ENCODE measurements at regions not wholly inside any gene's neighbourhood (a gene's known extent, or its start where the extent isn't known, plus 50 kb on each side); places are given as distances from the start of the nearest gene placed in this dataset.

DNA sequence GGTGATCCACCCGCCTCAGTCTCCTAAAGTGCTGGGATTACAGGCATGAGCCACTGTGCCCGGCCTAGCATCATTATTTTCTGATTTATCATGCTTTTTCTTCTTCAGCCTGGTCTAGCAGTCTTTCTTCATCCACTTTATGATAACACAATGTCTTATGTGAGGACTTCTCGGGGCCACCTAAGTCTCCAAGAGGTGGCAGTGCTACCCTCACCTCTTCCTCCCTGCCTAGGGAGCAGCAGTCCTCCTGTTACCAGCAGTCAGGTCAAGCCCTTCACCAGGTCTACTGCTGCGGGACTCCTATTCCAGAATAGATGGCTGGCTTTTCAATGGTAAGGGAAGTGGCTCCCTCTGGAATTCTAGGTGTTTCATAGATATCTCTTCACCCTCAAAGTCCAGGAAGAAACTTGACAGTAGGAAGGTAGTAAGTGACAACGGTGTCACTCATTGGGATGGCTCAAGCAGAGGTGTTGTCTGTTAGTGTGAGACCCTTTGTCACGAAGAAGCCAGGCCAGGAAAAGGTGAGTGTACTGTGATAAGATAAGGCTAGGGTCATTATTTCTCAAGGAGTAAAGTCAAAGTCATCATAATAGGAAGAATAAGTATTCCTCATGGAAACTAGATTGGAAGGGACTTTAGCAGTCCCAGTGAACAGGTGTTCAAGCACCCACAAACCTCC lies 164.0 kb downstream of the KLF5 start:
- no peak for DNase-seq

DNA sequence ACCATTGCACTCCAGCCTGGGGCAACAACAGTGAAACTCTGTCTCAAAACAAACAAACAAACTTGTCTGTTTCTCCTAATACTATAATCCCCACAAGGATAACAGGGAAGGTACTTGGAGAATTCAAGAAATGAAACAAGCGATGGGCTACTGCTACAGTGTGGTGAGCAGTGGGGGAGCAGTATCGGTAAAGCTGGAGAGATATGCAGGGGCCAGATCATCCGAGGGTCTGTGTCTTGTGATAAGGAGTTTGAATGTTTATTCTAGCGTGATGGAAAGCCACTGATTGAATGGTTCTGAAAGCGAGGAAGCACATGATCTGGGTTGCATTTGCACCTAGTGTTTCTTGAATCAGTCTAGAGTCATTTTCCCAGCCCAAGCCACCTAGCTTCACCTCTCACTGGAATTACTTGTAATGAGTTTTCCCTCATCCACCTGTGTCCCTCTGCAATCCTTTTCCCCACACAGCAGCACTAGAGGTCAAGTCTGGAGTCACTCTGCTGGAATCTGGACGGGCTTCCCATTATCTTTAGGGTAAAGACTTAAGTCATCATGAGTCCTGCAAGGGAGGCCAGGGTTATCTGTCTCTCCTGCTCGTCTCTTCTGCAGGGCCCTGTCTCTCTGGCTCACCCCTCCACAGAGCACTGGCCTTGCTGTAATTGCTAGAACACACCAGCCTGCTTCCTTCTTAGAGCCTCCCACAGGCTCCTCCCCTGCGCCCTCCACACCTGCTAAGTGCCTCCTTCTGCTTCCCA lies 162.3 kb downstream of the KLF5 start:
- no peak for DNase-seq

DNA sequence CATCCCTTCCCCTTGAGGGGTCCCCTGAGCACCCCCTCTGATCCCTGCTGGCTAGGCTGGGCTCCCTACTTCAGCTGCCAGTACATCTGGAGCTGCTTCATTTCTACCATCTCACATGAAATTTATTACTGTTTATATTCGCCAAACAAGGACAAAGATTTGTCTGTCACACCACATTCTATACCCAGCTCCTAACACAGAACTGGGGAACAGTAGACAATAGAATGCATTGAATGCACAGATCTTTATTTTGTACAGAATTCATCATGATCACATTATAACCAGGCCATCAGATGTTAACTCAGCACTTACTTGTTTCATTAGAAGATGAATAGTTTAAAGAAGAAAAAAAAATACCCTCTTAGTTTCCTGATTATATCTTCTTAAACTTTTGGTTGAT lies 159.4 kb downstream of the KLF5 start:
- no peak for DNase-seq

DNA sequence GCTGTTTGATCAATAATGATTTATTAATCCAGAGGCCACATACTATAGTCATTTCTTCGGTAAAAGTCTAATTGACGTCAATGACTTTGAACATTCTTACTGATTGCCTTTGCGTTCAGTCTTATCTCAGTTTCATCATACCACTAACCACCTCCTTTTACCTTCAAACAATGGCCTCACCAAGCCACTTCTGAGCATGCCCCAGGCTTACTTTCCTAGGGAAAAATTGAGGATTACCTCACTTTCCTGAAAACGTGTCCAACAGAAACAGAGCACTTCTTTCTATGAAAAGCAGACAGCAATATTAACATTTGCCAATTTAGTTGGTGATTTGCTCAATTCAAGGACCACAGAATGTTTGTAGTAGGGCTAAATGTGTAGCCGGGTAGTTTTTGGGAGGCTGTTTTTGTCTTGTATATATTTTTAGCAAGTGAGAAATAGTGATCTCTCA lies 157.6 kb downstream of the KLF5 start:
- DNase-seq = no peak

DNA sequence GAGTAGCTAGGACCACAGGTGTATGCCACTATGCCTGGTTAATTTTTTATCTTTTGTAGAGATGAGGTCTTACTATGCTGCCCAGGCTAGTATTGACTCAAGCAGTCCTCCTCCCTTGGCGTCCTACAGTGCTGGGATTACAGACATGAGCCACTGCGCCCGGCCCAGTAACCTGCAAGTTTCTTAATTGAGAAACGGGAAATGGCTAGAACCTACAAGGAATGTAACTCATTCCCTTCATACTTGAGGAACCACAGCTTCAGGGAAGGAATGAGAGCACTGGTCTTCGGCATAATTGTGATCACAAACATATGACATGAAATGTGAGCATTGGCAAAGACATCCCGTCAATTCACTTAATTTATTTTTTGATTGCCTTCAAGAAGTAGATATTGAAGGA lies 157.0 kb downstream of the KLF5 start:
- no peak for DNase-seq

DNA sequence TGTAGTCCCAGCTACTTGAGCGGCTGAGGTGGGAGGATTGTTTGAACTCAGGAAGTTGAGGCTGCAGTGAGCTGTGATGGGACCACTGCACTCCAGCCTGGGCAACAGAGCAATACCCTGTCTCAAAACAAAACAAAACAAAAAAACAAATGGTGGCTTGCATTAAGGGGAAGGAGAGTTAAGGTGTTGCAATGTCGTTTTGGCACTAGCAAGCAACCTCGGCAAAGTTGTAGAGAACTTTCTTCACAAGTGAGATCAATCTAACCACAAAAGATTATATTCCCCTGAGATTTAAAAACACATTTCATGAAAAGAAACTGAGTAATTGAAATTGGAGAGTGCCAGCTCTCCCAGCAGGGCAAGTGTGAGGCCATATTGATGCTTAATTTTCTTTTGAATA lies 153.7 kb downstream of the KLF5 start:
- no peak for DNase-seq

DNA sequence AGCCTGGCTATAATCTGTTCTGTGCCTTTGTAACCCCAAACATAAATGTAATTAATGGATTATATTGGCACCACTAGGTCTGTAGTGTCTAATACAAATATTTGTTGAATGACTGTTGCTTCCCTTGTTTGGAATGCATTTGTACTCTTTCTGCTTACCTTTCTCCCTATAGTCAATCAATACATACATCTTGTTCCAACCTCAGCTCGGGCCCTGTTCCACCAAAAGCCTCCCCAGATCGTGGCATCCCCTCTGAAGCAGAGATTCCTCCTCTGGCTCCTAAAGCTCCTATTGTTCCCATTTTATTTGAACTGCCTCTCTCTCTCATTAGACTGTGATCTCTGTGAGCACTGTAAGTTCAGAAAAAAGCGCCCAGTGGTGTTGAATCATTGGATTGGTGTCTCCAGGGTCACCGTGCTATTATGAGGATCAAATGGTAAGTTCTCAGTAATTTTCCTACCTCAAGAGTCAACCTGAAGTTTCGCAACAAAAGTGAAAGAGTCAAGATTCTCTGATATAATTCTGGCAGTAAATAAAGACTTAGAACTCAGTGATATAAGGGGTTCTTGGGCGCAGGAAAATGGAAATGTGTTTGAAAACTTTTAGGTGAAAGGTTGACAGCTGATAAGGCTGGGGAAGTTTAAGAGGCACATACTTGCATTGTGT lies 151.5 kb downstream of the KLF5 start:
- DNase-seq = no peak

DNA sequence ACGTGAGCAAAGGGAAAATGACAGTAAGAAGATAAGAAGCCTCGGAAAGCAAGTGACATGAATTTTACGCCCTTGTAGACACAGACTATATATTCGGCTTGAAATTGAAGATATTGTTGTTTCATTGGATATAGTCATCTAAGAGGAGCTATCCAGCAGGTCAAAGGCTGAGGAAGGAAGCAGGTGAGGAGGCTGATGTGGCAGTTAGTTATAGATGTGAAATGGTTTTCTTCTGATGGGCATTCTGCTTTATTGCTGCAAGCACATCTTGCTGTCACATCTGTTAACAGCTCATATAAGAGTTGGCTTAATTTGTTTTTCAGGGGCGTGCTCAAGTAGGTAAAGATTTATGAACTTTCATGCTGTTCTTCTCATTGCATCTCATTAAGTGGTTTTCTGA lies 146.1 kb downstream of the KLF5 start:
- no peak for DNase-seq

DNA sequence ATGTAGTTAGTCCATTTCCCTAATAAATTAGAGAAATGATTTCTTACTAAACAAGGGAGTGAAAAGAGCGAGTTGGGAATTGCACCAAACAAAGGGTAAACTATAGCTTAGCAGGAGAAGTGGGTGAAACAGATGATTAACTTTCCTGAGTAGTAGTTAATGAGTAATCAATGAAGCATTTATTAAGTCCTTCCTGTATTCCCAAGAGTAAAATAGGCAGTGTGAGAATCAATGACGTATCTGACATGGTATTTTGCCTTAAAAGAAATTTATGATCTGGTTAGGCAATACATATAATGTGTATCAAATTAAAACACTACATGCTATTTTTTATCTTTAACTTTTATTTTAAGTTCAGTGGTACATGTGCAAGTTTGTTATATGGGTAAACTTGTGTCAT lies 142.8 kb downstream of the KLF5 start:
- no peak for DNase-seq

DNA sequence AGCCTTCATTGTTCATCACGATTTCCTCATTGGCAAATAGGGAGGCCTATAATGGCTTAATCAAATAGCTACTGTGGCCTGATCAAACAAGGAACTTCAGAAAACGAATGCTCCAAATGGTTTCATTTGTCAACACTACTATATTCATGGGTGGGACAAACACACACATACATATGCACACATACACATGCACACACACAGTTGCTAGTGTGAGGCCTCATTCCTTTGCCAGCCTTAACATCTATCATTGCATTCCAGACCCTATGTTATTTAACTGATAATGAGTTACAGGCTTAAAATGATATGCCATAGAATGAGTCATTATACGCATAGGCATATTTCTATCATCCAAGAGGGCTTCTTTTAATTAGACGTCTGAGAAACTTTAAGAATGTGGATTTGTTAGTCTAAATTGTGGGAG lies 140.2 kb downstream of the KLF5 start:
- no peak for DNase-seq

DNA sequence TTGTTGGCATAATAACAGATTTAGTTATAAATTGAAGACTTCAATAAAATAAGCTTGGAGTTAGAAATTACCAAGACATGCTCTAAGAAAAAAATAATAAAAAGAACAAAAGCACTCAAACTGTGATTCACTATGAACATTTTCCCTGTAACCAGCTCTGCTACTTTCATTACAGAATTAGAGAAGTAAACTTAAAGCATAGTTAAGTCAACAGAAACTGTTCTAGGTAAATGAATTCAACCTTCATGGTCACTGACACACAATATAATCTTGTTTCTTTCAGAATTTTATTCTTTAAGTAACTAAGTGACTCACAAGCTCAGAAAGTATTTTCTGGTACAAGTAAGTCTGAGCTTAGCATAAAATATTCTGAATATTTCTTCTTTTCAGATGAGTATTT lies 136.3 kb downstream of the KLF5 start:
- no peak for DNase-seq

DNA sequence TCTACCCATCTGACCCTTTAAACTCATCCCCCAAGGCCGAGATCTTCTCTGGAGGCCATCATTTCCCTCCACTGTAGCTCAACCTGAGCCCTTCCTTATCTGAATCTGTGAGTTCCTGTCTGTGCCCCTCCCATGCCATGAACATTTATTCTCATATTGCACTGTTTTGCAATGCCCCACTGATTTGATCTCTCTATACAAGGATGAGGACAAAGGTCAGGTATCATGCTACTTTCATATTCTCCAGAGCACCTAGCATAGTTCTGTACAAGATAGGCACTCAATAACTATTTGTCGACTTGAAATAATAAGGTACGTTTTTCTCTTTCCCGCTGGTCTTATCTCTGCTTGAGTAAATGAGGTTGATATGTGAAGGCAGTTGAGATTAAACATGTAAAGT lies 135.5 kb downstream of the KLF5 start:
- no peak for DNase-seq

DNA sequence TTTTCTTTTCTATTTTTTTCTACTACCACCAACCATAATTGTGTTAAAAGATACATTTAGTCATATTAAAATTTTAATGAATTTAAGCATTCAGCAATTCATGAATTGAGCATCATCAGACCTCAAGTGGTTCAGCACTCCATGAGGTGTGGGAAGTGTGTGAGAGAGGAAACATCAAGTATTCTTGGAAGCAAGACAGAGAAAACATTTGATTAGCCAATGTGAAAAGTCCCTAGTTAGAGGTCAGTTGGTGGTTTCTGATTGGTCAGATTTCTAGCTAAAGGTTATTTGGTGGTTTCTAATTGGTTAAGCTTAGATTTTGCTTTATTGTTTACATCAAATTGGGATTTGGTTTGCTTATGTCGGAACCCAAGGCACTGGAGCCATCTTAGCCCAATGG lies 134.7 kb downstream of the KLF5 start:
- no peak for DNase-seq

DNA sequence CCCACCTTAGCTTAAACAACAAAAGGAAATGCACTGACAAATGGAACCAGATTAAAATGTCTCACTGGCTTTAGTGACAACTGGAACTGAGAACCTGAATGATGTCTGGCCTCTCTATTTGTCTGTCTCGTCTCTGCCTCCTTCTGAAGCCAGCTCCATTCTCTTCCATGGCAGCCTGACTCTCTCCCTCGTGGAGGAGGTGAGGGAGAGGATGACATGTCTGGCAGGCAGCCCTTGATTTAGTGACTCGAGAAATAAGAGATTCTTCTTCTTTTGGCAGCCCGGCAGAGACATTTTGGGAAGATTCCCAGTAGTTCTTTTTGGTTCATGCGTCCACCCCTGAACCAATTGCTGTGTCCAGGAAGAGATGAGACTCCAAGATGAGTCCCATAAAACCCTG lies 131.7 kb downstream of the KLF5 start:
- DNase-seq = no peak

DNA sequence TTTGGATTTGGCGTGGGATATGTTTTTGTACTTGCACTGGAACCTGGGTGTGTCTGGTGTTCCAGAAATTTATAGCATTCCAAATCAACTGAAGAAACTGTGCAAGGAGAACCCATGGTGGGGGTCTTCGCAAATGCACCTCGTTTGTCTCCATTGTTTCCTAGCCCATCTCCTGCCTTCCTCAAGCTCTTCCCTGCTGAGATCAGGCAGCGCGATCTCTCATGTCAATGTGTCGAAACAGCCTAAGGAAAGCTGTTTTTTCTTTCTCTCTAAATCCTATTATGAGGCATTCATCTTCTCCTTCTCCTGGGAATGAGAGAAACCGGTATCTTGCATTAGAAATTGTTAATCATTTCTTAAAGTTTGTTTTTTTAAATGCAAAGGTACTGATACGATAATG lies 131.0 kb downstream of the KLF5 start:
- no peak for DNase-seq

DNA sequence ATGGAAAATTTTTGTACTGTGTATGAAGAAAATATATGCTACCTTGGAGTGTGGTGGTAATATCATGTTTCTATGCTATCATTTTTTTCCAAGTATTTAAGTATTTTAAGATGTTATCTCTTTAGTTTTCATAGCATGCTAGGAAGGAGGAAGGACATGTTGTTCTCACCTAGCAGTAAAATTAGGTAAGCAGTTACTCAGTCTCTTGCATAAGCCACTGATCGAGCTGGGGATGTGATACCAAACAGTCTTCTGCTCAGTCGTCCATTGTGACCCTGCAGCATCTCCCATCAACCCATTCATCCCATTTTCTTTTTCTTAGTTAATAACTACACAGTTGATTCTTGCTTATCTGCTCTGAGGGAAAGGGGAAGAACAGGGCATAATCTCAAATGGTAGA lies 130.6 kb downstream of the KLF5 start:
- no peak for DNase-seq

DNA sequence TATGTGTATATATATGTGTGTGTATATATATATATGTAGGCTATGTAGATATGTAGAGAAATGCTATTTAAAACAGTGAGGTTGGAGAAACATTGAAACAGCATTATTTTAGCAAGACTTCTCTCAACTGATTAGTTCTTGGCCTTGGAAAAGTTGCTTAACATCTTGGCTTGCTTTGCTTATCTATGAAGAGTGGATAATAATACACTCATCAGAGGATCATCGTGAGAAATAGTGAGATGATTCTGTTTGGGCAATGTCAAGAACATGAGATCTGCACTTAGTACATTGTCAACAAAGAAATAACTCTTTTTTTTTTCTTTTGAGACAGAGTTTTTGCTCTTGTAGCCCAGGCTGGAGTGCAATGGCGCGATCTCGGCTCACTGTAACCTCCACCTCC lies 128.3 kb downstream of the KLF5 start:
- no peak for DNase-seq

DNA sequence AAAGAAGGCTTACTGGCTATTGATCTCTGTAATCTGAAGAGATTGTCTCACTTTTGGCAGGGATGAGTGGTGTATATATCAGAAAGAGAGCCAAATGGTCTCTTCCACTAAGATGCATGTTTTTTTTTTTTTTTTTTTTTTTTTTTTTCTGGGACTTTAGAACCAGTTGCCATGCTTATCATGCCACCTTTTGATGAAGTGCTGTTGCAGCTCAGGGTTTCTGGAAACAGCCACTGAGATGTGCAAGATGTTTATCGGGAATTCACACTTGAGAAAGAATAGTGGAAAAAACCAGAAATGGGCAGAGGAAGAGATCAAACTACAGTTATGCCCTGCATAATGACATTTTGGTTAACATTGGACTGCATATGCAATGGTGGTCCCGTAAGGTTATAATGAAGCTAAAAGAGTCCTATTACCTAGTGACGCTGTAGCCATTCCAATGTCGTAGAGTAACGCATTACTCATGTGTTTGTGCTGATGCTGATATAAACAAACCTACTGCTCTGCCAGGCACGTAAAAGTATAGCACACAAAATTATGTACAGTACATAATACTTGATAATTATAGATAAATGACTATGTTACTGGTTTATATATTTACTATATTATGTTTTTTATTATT lies 121.0 kb downstream of the KLF5 start:
- no peak for DNase-seq

DNA sequence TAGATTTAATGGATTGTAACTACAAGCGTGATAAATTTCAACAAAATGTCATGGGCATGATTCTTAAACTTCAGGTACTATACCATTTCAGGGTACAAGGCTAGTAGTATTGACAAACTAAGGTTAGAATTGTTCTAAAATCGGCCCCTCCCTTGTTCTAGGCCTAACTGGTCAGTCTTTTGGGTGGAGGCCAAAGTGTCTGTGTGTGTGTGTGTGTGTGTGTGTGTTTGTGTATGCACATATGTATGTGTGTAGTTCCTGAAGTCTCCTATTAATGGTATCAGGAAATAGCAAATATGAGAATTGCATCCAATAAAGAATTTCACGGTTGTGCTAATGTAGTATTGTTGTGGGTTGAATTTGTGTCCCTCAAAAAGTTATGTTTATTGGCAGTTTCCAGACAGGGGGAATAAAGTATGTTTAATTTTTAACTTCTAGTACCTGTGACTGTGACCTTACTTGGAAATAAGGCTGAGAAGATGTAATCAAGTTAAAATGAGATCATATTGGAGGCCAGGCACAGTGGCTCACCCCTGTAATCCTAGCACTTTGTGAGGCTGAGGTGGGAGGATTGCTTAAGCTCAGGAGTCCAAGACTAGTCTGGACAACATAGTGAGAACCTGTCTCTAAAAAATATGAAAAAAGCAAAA lies 119.2 kb downstream of the KLF5 start:
- no peak for DNase-seq

DNA sequence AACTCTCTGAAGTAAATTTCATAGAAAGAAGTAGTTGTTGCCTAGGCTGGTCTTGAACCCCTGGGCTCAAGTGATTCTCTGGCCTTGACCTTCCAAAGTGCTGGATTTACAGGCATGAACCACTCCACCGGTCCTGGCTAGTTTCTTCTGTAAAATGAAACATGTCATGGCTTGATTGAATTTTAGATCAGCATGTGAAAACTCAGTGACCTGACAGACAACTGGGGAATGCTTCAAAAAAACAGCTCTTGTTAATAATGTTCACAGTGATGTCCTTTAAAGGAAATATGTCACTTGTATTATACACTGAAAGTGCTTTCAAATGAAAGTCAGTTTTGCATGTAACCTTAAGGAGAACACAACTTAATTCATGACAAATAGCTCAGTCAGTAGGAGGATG lies 118.2 kb downstream of the KLF5 start:
- no peak for DNase-seq

DNA sequence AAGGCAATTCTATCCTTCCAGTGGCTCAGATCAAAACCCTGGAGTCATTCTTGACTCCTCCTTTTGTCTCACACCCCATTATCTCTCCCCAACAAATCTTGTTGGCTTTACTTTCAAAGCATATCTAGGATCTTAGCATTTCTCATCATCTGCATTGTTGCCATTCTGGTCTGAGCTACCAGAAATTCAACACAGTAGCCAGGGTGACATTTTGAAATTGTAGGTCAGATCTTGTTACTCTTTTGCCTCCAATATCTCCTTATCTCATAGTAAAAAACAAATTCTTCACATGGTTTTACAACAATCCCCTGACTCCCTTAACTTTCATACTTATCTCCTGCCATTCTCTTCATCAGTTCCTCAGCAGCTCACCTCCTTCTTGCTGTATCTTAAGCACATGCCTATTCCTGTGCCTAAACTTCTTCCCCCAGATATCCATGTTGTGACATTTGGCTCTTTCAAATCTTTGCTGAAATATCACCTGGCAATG lies 115.8 kb downstream of the KLF5 start:
- no peak for DNase-seq

DNA sequence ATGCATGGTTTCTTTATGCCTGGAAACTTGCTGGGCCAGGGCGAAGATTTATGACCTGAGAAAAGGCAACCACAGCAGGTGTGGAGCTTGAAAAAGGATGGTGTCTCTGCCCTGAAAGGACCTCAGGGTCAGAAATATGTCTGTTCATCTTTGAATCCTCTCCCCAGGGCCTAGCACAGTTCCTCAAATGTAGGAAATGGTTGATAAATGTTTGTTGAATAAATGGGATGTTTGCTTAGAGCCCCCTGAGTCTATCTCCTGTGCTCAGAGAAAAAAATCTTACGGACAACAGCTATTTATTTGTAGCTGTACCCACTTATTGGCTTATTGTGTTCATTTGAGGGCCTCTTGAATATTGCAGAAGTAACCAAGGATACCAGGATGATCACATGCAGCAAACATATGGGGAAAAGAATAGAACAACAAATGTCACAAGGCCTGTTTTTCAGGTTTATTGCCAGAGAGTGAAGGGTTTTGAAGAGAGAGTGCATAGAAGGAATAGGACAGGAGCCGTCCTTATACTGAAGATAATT lies 114.5 kb downstream of the KLF5 start:
- no peak for DNase-seq

DNA sequence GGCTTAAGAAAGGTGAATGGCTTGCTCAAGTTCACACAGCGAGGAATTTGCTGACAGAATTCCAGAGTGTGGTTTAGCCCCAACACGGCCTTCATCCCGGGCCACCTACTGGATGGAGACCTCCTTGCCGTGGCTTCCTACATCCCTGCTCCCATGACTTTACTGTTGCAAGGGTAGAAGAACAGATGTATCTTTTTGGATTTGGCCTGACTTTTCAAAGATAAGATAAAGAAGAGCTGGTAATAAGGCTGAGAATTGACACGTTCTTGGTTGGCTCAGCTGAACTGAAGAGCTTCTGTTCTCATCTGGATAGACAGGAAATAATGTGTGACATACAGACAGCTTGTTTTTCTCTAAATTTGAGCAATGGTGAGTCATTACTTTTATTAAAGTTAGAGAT lies 113.1 kb downstream of the KLF5 start:
- no peak for DNase-seq

Data from SW 1271 (cell line).